ENCODE measurements at regions not wholly inside any gene's neighbourhood (a gene's known extent, or its start where the extent isn't known, plus 50 kb on each side); places are given as distances from the start of the nearest gene placed in this dataset.

GRCh38 chr14:22097072-22097471 lies 423.5 kb upstream of the OR4E1 start:
- no peak for TF ChIP-seq CTCF (IDR thresholded peaks at IDR 0.05)
- TF ChIP-seq POLR2A (IDR thresholded peaks at IDR 0.05) = no peak
